ENCODE measurements at regions not wholly inside any gene's neighbourhood (a gene's known extent, or its start where the extent isn't known, plus 50 kb on each side); places are given as distances from the start of the nearest gene placed in this dataset.

DNA sequence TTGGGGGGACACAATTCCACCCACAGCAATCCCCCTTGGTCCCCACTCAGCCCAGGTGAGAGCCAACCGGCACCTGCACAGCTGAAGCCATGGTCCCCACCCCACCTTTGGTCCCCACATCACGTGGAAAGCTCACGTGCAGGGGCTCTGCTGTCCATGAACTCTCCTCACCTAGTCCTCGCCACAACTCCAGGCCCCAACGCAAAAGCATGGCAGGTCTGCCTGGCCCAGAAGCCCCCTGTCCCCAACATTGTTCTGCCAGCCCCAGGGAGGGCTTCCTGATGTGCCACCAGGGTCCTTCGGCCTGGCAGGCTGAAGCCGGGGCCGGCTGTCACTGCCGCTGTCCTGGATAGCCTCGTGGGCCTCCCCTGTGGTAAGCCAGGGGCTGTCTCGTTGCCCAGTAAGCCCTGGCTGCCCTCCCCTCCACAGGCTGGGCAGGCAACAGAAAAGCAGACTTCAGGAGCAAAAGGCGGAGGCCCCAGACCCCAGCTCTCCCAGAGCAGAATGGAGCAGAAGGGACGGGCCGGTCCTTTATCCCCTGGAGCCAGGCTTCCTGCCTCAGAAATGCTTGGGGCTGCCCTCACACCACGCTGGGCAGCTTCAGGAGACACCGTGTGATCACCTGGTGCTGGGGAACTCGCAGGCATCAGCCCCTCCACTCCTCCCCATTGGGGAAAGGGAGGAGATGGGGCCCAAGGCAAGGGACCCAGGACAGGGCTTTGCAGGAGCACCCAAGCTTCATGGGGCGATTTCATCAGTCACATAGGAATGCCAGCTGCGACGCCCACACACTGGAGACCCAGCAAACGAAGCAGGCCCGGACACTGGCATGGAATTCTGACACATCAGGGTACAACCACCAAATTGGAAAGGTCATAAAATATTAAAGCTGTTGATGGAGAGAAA is 103.7 kb downstream of the ADRA2C start:
- DNase-seq (ENCODE audit: low read depth): no peak
- no peak overlapping the region for H3K4me3 ChIP-seq (ENCODE audit: low read depth, low read length)
- TF ChIP-seq, protein P1, sequence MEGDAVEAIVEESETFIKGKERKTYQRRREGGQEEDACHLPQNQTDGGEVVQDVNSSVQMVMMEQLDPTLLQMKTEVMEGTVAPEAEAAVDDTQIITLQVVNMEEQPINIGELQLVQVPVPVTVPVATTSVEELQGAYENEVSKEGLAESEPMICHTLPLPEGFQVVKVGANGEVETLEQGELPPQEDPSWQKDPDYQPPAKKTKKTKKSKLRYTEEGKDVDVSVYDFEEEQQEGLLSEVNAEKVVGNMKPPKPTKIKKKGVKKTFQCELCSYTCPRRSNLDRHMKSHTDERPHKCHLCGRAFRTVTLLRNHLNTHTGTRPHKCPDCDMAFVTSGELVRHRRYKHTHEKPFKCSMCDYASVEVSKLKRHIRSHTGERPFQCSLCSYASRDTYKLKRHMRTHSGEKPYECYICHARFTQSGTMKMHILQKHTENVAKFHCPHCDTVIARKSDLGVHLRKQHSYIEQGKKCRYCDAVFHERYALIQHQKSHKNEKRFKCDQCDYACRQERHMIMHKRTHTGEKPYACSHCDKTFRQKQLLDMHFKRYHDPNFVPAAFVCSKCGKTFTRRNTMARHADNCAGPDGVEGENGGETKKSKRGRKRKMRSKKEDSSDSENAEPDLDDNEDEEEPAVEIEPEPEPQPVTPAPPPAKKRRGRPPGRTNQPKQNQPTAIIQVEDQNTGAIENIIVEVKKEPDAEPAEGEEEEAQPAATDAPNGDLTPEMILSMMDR (conservative IDR thresholded peaks at IDR 0.05; ENCODE audit: low read depth, low read length): no peak

DNA sequence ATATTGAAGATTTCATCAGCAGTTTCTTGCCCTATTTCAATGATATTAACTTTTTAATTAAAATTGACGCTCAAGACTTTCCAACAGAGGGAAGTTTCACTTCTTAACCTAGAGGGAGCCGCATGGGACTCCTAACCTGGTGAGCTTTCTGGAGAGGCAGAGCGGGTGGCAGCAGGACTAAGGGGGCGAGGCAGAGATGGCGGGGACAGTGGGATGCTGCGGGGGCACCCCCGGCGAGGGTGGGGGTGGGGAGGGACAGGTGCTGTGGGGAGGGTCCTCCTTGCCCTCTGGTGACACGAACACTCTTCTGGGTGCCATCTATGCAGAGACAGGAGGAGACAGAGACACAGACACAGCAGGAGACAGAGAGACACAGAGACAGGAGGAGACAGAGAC is 104.4 kb downstream of the ADRA2C start:
- TF ChIP-seq, protein P1 (conservative IDR thresholded peaks at IDR 0.05; ENCODE audit: low read depth, low read length): no peak
- no peak for DNase-seq (ENCODE audit: low read depth)
- no peak overlapping the region for H3K4me3 ChIP-seq (ENCODE audit: low read depth, low read length)

DNA sequence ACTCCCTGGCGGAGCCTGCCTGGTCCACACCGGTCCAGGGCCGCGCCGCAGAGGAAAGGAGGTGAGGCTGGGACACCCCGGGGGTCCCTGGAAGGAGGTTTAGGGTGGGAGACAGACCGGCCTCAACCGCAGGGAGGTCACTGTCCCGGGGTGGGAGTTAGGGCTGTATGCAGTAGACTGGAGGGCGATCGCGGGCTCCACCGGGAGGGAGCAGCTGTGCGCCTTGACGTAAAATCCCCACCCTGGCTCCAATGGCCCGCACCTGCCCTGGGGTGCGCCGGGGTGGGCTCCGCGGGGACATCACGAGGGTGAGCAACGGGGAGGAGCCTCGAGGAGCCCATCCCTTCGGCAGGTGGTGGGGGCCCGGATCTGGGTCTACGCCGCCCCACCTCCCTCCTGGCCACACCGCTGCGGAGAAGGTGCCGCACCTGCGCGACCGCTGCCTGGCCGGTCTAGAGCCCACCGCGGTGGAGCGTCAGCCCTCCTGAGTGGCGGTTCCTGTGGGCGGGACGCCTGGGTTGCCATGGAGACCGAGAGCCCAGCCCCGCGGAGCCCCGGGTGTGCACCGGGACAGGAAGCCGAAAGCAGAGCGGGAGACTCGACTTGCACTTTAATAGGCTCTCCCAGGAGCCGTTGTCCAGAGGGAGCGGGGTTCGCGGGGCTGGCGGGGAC is 105.1 kb downstream of the ADRA2C start:
- TF ChIP-seq, protein P1 (conservative IDR thresholded peaks at IDR 0.05; ENCODE audit: low read depth, low read length): no peak
- H3K4me3 ChIP-seq (ENCODE audit: low read depth, low read length): no peak overlapping the region
- no peak for DNase-seq (ENCODE audit: low read depth)

DNA sequence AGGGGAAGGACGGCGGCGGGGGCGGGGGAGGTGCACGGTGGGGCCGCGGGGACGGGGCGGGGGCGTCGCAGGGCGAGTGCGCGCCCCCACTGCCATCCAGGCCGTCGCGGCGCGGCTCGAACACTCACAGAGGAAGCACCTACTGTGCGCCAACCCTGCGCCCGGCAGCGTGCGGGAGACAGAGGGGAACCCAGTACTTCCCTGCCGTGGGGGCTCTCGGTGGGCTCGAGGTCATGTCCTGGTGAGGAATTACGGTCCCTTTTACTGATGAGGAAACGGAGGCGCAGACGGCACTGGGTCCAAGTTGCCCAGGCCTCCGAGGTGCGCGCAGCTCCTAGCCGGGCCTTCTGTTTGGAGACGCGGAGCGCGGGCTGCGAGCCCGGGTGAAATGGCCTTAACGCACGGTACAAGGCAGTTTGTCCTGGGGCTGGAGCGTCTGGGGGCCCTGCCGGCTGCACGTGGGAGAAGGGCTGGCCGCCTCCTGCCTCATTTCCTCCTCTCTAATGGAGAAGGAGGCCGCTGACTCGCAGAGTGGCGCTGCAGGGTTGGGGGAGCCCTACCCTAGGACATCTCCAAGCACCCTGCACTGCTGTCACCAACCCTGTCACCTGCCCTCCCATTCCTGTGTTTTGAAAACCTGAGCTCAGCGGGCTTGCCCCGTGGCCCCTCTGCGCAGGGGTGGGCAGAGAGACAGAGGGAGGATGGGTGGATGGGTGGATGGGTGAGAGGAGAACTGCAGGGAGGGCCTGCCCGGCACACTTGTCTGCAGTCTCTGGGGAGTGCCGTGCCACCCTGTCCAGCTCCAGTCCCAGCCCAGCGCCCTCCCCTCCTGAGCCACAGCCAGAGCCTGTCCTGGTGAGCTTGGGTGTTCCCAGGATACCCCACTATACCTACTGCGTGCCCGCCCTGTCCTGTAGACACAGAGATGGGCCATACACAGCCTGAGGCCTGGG is 106.0 kb downstream of the ADRA2C start:
- TF ChIP-seq, protein P1 (conservative IDR thresholded peaks at IDR 0.05; ENCODE audit: low read depth, low read length): no peak
- H3K4me3 ChIP-seq (ENCODE audit: low read depth, low read length): no peak overlapping the region
- no peak for DNase-seq (ENCODE audit: low read depth)

DNA sequence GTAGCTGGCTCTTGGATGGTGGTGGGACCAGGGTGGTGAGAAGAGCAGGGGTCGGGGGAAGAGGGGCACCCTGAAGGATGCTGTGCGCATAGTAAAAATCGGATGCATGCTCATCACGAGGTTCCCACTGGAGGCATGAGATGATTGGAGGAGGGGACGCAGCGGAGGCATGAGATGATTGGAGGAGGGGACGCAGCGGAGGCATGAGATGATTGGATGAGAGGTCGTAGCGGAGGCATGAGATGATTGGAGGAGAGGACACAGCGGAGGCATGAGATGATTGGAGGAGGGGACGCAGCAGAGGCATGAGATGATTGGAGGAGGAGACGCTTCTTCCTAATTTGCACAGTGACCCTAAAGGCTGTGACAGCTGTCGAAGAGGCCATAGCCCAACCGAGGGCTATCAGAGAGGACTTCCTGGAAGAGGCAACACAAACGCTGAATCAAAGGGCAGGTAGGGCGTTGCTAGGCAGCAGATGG is 106.7 kb downstream of the ADRA2C start:
- H3K4me3 ChIP-seq (ENCODE audit: low read depth, low read length): no peak overlapping the region
- no peak for DNase-seq (ENCODE audit: low read depth)
- TF ChIP-seq, protein P1 (conservative IDR thresholded peaks at IDR 0.05; ENCODE audit: low read depth, low read length): no peak

DNA sequence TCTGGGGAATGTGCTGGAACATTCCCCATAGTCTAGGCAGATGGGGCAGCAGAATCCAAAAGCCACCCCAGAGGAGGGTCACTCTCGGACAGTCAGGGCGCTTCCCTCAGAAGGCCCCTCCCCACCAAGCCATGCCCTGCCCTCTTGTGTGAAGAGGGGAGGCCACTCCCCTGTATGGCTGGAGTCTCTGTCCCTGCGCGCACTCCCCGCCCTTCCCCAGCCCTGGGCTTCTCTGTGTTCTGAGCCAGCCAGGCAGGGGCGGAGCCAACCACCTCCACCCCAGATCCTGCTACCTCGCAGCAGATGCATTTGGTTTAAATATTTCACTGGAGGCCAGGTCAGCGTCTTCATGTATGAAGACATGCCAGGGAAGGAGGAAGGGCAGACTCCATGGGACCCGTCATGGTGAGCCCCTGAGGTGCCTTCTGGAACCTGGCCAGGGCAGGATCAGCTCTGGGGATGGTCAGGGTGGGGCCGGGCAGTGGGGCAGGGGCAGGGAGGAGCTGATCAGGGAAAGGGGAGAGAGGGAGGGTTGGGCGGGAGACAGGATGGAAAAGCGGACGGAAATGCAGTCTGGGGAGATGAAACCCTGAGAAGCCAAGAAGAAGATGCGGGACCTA is 107.3 kb downstream of the ADRA2C start:
- TF ChIP-seq, protein P1 (conservative IDR thresholded peaks at IDR 0.05; ENCODE audit: low read depth, low read length): no peak
- no peak overlapping the region for H3K4me3 ChIP-seq (ENCODE audit: low read depth, low read length)
- DNase-seq (ENCODE audit: low read depth): no peak
